Fibroblast of gingiva (primary cell): ENCODE measurements at regions not wholly inside any gene's neighbourhood (a gene's known extent, or its start where the extent isn't known, plus 50 kb on each side); places are given as distances from the start of the nearest gene placed in this dataset.
A peak's percentile ranks its signal among the peaks of the same experiment; 100 is the strongest.

ENCODE experiments used
- DNase-seq: peaks from one replicate; pipeline ENCODE4 v3.0.0-alpha.2; 2011; ENCODE audit warnings: low read depth

- no peak for DNase-seq
Observed at GRCh38 chr10:4230036-4230435, 445.0 kb upstream of the KLF6 start.

DNA sequence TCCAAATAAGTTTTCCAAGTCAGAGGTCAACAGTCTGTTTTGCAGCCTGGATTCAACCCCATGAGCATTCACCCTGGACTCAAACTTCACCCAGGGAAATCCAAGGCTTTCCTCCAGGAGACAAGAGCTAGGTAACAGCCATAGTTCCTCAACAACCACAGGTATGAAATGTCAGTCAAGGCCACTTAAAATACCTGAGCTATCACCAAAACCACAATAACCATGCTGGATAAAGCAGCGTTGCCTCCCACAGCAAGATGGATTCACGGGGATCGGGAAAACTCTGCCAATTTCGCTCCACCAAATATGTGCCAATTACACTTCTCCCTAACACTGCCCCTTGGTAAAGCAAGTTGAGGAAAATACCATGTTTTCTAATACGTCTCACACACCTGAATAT, 444.1 kb upstream of the KLF6 start:
- no peak for DNase-seq

GRCh38 chr10:4227586-4227985, 442.6 kb upstream of the KLF6 start:
- DNase-seq: no peak

GRCh38 chr10:4226941-4227540, 442.0 kb upstream of the KLF6 start:
- no peak for DNase-seq

GRCh38 chr10:4224178-4224577, 439.2 kb upstream of the KLF6 start:
- DNase-seq: no peak

- peak; percentile 15 for DNase-seq
Observed at GRCh38 chr10:4221310-4221709, 436.3 kb upstream of the KLF6 start.

DNA sequence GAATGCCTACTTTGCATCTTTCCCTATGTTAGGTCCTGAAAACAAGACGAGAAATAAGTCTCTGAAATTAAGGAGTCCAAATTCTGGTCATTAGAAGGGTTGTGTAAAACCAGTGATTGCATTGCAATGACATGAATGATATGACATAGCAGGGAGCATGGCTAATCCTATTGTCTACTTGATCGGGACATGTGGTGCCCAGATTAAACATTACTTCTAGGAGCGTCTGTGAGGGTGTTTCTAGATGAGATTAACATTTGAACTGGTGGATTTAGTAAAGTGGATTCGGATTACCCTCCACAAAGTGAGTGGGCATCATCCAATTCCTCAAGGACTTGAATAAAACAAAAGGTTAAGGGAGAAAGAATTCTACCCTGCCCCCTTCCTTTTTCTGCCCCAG, 434.9 kb upstream of the KLF6 start:
- DNase-seq: no peak

- DNase-seq: no peak
Observed at GRCh38 chr10:4217653-4218052, 432.6 kb upstream of the KLF6 start.

DNA sequence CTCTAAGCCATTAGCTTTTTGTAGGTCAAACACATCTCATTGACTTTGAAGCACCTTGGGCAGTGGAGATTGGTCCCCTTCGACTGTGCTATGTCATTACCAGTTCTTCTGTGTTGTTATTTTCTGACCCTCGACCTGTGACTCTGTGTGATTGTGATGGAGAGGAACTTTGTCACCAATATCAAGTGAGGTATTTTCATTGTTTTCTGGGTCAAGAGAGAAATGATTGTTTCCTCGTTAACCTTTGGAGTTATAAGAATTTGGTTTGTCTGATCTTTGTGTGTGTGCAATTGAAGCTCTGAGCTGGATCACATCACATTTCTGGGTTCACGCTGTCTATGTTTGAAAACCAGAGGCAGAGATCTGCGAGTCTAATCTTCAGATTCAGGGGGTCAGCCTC, 432.2 kb upstream of the KLF6 start:
- DNase-seq: no peak

GRCh38 chr10:4216726-4217125, 431.7 kb upstream of the KLF6 start:
- no peak for DNase-seq

DNA sequence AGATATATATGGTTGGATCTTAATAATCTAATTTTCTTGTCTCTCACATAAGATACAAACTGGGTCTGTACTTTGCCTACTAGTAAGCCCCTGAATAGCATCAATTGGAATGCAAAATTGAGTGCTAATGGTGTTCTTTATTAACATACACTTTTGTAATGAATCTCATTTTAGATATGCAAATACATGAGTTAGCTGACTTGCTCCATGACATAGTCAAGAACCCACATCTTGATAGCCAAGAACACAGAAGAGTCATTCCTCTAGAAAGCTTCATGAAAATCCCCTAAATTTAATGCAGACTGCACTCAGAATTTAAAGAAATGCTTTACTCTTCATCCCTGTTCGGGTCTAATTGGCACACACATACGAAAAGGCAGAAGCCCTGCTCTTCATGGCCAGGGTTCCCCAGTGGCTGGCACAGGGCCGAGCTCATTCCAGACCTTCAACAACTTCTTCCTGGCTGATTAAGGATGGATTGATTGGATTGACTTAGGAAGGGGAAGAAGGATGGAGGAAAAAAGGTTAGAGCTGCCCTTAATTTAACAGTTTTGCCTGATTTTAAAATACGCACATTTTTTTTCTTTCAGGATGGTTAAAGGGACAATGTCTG, 431.1 kb upstream of the KLF6 start:
- no peak for DNase-seq

GRCh38 chr10:4215485-4215884, 430.5 kb upstream of the KLF6 start:
- DNase-seq: no peak

- DNase-seq: peak; percentile 43
Observed at GRCh38 chr10:4214908-4215307, 429.9 kb upstream of the KLF6 start.

- DNase-seq: no peak
Observed at GRCh38 chr10:4213441-4213840, 428.4 kb upstream of the KLF6 start.

GRCh38 chr10:4212111-4212630, 427.2 kb upstream of the KLF6 start:
- DNase-seq: no peak

GRCh38 chr10:4208499-4208898, 423.5 kb upstream of the KLF6 start:
- DNase-seq: no peak

- no peak for DNase-seq
Observed at GRCh38 chr10:4205113-4205512, 420.1 kb upstream of the KLF6 start.

DNA sequence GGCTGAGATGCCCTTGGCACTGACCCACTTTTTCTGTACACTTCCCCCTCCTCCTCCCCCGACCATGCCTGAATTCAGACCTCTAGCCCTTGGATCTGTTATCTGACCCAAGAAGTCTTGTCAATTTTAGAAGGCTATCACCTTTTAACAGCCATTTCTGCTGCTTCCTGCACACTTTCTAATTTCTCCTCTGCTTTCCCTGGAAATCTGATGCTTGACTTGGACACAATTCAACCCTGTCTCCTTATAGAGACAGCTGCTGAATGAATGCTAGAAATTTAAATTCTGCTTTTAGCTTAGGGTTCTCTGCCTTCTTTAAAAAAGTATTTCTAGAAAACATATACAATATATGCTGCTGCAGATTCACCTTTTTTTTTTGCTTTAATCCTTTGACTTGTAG, 417.9 kb upstream of the KLF6 start:
- DNase-seq: no peak

DNA sequence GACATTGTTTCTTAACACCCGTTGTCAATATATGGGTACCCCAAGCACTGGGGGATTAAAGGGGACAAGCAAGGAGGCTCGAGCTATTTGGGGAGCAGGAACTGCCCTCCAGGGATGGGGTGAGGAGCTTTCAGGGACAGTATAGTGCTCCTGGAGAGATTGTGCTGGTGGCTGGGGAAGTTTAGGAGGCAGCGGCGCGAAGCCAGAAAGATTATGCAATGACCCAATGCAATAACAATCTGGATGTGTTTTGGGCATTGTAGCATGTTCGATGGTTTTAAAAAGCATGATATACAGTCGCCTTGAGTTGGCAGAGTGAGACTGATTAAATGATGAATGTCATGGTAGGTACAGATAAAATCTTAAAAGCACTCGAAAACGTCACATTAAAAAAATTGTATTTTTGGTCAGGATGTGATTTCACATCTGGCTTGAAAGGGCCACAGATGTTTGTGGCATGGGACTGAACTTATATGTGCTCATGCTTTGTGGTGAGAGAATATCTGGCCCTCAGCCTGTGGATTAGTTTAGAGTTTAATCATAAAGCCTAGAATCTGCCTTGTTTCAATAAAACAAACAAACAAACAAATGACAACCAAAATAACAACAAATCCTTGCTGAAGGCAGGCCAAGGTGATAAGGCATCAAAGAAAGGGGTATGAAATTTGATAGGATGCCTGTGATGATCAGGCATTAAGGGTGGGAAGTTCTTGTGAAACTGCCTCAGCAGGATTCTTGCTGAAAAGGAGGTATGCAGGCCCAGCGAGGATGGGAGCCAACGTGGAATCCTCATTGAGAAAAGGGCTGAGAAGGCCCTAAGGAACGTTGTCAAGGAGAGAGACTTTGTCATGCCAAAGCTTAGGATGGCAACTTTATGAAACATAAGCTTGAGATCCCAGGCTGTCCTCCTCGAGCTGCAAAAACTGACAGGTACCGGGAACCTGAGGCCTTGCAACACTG, 417.1 kb upstream of the KLF6 start:
- peak; percentile 49 for DNase-seq

GRCh38 chr10:4199196-4199595, 414.2 kb upstream of the KLF6 start:
- no peak for DNase-seq

- no peak for DNase-seq
Observed at GRCh38 chr10:4198216-4198615, 413.2 kb upstream of the KLF6 start.

- no peak for DNase-seq
Observed at GRCh38 chr10:4197676-4198075, 412.7 kb upstream of the KLF6 start.
